Psoas muscle (tissue), 7 donors: ENCODE measurements at regions not wholly inside any gene's neighbourhood (a gene's known extent, or its start where the extent isn't known, plus 50 kb on each side); places are given as distances from the start of the nearest gene placed in this dataset.
"Not testable (repeated sequence)": the region's sequence is repeated elsewhere in the genome, so short reads cannot be mapped to it uniquely, and the experiment has no call there.

Source experiments
- ATAC-seq, 4 donors: fragments of 200-7000 bp; cut with Tn5 transposase; one replicate each; pipeline ENCODE4 v1.9.1; 2020; ENCODE audit warnings: moderate library complexity in 3 of 4, mild to moderate bottlenecking in 2 of 4
- DNase-seq, 2 donors: peaks; one replicate each; pipeline ENCODE4 v3.0.0-alpha.2; 2020
- H3K27ac ChIP-seq: fragments of 200-600 bp; one replicate; pipeline ENCODE4 v1.8.0; 2022
- H3K27me3 ChIP-seq, 3 donors: fragments of 200-600 bp in 1 of 3; one replicate each; pipeline versions ENCODE4 v1.6.1 to v1.8.0; 2013 to 2022; ENCODE audit warnings: low read length in 2 of 3, mild to moderate bottlenecking in 2 of 3, moderate library complexity in 1 of 3; ENCODE audit not compliant: insufficient read depth in 3 of 3
- H3K36me3 ChIP-seq, 2 donors: fragments of 200-600 bp in 1 of 2; one replicate each; pipeline versions ENCODE4 v1.6.1 to v1.8.0; 2013 to 2022; ENCODE audit warnings: low read depth in 1 of 2, mild to moderate bottlenecking in 1 of 2, moderate library complexity in 1 of 2; ENCODE audit not compliant: insufficient read depth in 1 of 2
- H3K4me1 ChIP-seq: fragments of 200-600 bp; one replicate; pipeline ENCODE4 v1.8.0; 2022
- H3K4me3 ChIP-seq: fragments of 200-600 bp; one replicate; pipeline ENCODE4 v1.8.0; 2022; ENCODE audit warnings: mild to moderate bottlenecking
- H3K9me3 ChIP-seq: fragments of 200-600 bp; one replicate; pipeline ENCODE4 v1.8.0; 2022
- CTCF ChIP-seq: fragments of 200-600 bp; IDR thresholded peaks from one replicate; pipeline ENCODE4 v1.8.0; 2022; ENCODE audit warnings: antibody characterized with exemption
- WGBS, 3 donors: extraction: QIAGEN DNeasy Blood & Tissue Kit; methylation state at CpG; one replicate each; pipeline versions ENCODE4 v1.1.6 to v1.1.7; 2013; 5-methylcytosine and 5-hydroxymethylcytosine counted together
- intact Hi-C, 2 donors: fragments of 100-400 bp; cut with DNase I; formaldehyde crosslinking; loops; one replicate each; pipeline versions ENCODE4 v1.11.0 to v1.14.2; 2022
- donor health status: healthy with polysubstance abuse.
- donor health status: DM: no; HTN: no; CAD: no; lungs with moderate emphysema.
- donor health status: Bipolar disorder and iron deficiency.
- donor health status: healthy.
- donor health status: DM: yes; HTN: yes; CAD: no.
- donor health status: DM: no; HTN: no; CAD: no.
- donor health status: DM: yes; HTN: yes; CAD: no.

GRCh38 chr3:11915621-11916424 lies 69.1 kb upstream of the TAMM41 start:
- TF ChIP-seq CTCF, result no peak
- WGBS, 3 donors, result 60 to 66% (median 62%) methylated on average over 11 of the region's 11 CpGs
- intact Hi-C loops, result no loop called here
- DNase-seq (no peak), ATAC-seq (no peak)
- H3K4me3 ChIP-seq, result no peak overlapping the region
- peaks cover 0 to 2% (median 0%) of the 10 kb centered on the region in 3 donors for H3K27me3 ChIP-seq
- no peaks in the 10 kb centered on the region for H3K4me1 ChIP-seq
- no peaks in the 10 kb centered on the region for H3K9me3 ChIP-seq
- no peak overlapping the region for H3K27ac ChIP-seq
- H3K36me3 ChIP-seq, result no peaks in the 10 kb centered on the region

- DNase-seq, H3K27me3 ChIP-seq, H3K9me3 ChIP-seq, ATAC-seq, intact Hi-C loops, H3K4me3 ChIP-seq, H3K4me1 ChIP-seq, H3K27ac ChIP-seq, H3K36me3 ChIP-seq: not testable (repeated sequence)
- WGBS, 3 donors, result 70 to 82% (median 72%) methylated on average over 2 of the region's 2 CpGs
These were observed 69.7 kb upstream of the TAMM41 start for GRCh38 chr3:11916425-11916762.

GRCh38 chr3:11917051-11917450 lies 70.4 kb upstream of the TAMM41 start:
- WGBS, 3 donors, result 87 to 93% (median 91%) methylated on average over 11 of the region's 11 CpGs

GRCh38 chr3:11919390-11919789 lies 72.7 kb upstream of the TAMM41 start:
- ATAC-seq, result no peak
- H3K27ac ChIP-seq, result no peak overlapping the region
- no peak for DNase-seq
- no peaks in the 10 kb centered on the region for H3K9me3 ChIP-seq
- intact Hi-C loops, result no loop called here
- peaks cover 0 to 4% (median 0%) of the 10 kb centered on the region in 3 donors for H3K27me3 ChIP-seq
- H3K36me3 ChIP-seq, result no peaks in the 10 kb centered on the region
- no peaks in the 10 kb centered on the region for H3K4me1 ChIP-seq
- 34 to 40% (median 39%) methylated on average over 7 of the region's 7 CpGs for WGBS, 3 donors
- H3K4me3 ChIP-seq, result no peak overlapping the region
- no peak for TF ChIP-seq CTCF

More at GRCh38 chr3:11917051-11917450, 70.4 kb upstream of the TAMM41 start:
- DNase-seq (no peak), ATAC-seq (no peak)
- Histone ChIP-seq H3K36me3 (no peaks in the 10 kb centered on the region), H3K27ac (no peak overlapping the region), H3K4me1 (no peaks in the 10 kb centered on the region), H3K9me3 (no peaks in the 10 kb centered on the region), H3K27me3 (peaks cover 0 to 2% (median 0%) of the 10 kb centered on the region in 3 donors), H3K4me3 (no peak overlapping the region)
- intact Hi-C loops, result no loop called here
- TF ChIP-seq CTCF, result no peak

- no peak overlapping the region for H3K27ac ChIP-seq
- ATAC-seq (no peak), DNase-seq (no peak)
- TF ChIP-seq CTCF, result no peak
- 72 to 80% (median 79%) methylated on average over 2 of the region's 2 CpGs for WGBS, 3 donors
- no peak overlapping the region for H3K4me3 ChIP-seq
- no peaks in the 10 kb centered on the region for H3K4me1 ChIP-seq
- intact Hi-C loops, result no loop called here
- no peaks in the 10 kb centered on the region for H3K9me3 ChIP-seq
- H3K36me3 ChIP-seq, result no peaks in the 10 kb centered on the region
- peaks cover 2 to 5% (median 4%) of the 10 kb centered on the region in 3 donors for H3K27me3 ChIP-seq
These were observed 77.8 kb upstream of the TAMM41 start for GRCh38 chr3:11924518-11924917.
